HG03280 (cell line): ENCODE measurements at regions not wholly inside any gene's neighbourhood (a gene's known extent, or its start where the extent isn't known, plus 50 kb on each side); places are given as distances from the start of the nearest gene placed in this dataset.

Experiments
- ATAC-seq: cut with Tn5 transposase; IDR thresholded peaks from one replicate; pipeline ENCODE4 v1.9.1; 2021; ENCODE audit warnings: mild to moderate bottlenecking, moderate library complexity; ENCODE audit not compliant: unreplicated experiment

DNA sequence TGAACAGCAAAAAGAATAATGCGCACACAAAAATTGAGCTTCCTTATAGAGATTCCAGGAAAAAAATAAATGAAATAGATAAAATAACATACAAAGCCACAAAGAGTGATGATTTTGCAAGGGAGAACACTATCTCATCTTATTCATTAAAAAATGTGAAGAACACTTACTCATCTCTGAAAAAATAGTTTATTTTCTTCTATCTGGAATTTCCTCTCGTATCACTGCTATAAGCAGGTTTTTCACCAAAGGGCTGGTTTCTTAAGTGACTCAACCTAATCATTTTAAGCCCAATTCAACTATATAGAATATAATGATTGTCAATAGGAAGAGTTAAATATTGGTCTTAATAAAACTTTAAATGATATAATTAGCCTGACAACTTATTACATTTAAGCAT, 504.9 kb downstream of the NR2F1-AS1 start:
- ATAC-seq: no peak

DNA sequence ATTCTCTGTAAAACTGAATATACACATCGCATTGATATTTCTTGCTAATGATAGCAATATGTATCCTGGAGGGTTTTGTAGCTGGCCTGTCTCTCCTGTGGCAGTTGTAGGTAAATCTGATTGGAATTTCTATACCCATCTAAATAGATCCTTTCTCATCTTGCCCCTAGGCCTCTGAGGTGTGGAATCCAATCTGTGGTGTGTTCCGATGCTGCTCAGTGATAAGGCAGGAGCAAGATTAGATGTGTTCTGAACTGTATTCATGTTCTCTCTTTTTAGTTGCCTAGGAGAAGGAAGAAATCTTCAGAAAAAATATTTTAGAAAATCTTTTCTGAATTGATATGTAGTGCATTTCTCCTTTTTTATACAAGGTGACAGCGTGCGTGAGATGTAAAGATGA, 507.5 kb downstream of the NR2F1-AS1 start:
- ATAC-seq: no peak

DNA sequence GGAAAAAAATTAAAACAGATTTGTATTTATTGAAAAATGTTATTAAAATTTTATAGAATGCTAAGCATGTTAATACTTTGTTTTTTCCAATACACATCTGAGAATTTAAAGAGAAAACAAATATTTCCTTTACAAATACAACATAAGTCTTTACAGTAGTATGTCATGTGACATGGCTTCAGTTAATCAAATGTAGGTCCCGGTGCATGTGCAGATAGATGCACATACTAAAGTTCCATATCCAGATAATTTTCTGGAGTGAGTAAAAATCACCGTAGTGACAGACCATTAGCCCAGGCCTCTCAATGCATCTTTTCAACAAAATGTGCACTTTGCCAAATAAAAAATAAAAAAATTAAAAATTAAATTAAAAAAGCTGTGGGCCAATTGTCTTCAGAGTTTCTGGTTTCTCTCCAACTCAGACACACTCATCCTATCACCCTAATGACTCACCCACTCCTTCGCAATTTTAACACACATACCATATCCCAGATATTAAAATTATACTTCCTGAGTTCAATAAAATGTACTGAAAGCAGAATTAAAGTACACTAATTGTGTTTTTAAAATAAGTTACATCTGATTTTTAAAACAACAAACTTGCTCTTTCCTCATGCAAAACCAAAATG, 508.1 kb downstream of the NR2F1-AS1 start:
- no peak for ATAC-seq

DNA sequence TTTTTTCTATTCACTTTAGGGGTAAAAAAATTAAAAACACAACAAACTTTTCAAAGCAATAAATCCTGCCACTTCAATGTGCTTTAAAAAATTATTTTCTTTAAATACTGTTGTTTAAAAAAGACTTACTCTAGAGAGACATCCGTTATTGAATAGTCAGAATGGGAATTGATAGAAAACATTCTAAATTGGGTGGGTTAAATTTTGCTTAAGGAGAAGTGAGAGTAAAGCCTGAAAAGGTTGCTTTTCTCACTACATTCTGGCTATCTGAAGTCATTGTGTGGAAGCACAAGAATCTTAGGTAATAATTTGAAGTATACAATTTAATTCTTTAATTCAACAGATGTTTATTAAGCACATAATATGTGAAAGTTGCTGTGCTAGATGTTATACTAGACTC, 509.3 kb downstream of the NR2F1-AS1 start:
- no peak for ATAC-seq

DNA sequence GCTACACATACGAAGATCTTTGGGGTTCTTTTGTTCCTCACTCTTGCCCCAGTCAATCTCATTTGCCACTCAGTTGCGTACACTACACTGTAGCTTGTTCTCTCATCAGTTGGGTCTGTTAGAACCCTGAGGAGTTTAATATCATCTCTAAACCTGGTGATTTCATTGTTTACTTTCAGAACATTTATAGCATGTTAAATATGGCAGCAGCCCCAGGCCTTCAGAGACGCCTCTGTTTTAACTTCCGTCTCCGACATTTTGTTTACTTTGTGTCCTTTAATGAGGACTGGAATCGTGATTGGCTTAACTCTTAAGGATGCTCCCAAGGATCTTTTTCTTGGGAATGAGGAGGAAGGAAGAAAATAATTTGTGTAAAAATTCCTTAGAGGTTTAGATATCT, 510.1 kb downstream of the NR2F1-AS1 start:
- ATAC-seq: no peak

DNA sequence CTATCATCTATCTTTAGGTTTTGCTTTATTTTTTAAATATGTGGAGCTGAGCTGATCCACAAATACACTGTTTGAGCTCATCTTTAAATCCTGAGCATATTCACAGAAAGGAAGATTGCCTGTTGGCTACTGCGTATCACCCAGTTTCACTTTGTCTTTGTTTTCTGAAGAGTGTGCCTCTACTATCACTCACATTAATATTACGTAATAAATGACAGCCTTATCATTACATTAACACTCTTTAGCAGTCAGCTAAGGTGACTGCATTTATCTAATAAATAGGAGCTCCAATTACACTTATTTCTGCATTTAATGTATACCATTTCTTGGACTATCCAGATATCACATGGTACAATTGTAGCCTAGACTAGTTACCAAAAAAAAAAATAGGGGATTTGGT, 511.7 kb downstream of the NR2F1-AS1 start:
- no peak for ATAC-seq

DNA sequence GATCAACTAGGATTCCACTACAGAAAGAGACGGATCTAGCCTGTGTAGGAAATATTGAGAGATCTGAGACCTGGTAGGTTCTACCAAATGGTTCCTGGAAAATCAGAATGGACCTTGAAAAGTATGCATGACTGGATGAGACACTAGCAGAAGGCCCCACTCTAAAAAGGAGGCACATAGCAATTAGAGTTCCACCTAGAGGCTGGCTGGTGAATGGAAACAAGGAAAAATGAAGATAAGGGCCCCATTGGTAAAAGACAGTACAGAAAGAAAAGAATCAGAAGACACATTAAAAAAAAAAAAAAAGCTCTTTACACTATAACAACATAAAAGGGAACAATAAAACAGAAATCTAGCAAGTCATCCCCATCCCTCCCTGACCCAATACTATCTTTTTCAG, 518.5 kb downstream of the NR2F1-AS1 start:
- no peak for ATAC-seq

DNA sequence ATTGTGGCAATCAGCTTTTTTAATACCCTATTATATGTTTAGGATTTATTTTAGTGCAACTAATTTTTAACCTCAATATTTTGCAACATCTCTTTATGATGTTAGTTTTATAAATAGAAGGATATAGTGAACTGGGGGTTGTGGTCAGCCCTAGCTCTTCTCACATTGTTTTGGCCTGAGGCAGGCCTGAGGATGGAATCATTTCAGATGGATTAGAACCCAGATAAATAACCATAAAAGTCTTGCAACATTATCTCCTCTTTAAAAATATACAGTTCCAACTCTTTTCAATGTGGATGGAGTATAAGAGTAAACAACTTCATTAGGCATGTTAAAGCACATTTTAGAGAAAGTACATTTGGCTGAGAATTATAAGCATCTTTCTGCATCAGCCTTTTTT, 522.7 kb downstream of the NR2F1-AS1 start:
- ATAC-seq: no peak

DNA sequence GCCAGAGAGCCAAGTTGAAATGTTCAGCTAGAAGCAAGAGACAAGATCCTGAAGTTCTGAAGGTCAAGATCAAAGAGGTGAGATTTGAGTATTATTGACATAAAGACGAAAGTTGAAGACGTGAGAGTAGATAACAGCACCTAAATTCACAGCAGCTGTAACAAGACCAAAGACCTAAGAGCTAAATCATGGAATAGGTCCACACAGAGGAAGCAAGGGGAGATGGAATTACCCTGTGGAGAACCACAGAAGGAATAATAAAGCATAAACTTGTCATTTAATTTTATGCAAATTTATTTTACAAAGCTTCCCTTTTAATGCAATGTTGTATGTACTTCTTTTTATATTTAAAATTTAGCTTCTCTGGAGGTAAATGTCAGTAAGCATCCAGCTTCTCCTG, 523.7 kb downstream of the NR2F1-AS1 start:
- ATAC-seq: no peak

DNA sequence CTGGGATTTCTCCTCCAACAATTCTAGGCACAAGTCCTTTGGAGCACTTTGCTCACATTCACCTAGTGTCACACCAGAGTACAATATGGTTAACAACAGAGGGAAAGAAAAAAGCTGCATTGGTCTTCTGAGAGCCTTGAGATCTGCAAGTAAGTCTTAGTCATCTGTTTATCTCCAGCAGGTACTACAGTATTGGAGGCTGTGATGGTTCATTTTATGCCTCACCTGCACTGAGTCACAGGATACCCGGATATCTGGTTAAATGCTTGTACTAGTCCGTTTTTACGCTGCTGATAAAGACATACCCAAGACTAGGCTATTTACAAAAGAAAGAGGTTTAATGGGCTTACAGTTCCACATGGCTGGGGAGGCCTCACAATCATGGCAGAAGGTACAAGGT, 525.0 kb downstream of the NR2F1-AS1 start:
- ATAC-seq: no peak

DNA sequence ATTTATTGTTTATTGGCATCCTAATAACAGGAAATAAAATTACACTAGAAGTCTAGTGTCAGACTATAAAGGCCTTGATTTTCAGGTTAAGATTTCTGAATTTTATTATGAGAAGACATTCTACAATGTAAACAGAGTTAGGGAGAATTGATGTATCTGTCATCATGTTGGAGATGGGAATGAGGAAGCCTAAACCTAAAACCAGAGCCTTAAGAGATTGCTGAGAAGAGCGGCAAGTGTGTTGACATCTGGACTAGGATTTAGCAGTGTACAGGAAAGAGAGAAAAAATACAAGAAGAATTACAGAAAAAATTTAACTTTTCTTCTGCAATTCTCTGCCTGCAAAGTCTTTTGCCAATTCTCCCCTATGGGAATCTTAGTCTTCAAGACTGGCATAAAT, 525.5 kb downstream of the NR2F1-AS1 start:
- ATAC-seq: no peak

DNA sequence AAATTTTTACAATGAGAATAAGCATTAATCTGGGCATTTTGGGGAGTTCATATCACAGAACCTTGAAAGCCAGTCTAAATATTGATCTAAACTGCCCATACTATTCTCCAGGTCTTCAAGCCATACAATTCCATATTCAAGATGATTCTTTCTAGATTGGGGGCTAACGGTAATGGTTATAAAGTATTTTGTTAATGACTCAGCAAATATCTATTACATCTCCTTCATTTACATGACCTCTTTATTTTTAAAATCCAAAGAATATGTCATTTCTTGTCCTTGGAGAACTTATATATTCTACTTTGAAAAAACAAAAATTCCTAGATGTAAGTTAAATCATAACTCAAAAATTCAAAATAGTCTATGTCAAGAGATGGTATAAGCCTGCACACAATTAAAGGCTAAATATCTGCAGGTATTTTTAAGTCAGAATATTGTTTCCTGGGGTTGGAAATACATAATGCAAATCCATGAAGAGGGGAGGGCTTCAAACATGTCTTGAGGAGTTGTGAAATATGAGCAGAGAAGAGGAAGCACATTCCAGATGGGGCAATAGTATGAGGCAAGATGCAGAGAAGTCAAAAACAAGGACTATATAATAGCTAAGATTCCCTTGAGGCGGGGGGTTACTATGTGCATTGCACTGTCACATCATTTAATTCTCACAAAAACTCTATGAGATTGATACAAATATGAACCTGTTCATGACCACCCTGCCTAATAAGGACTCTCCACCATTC, 526.4 kb downstream of the NR2F1-AS1 start:
- ATAC-seq: no peak

DNA sequence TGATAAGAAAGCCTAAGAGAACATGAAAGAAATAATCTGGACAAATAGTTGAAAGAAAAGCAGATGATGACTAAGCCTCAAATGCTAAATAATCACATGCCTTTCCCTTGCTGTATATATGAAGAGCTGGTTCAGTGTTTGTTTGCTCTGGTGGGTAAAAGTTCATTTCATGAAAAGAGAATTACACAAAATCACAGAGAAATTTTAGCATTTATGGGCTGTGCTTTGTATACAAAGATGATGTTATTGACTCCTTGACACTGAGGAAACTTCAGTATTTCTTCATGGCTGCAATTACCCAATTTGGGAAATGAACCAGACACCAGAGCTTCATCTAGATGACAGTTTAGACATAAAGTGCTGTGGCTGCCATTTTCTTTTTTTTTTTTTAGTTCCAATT, 527.2 kb downstream of the NR2F1-AS1 start:
- no peak for ATAC-seq

DNA sequence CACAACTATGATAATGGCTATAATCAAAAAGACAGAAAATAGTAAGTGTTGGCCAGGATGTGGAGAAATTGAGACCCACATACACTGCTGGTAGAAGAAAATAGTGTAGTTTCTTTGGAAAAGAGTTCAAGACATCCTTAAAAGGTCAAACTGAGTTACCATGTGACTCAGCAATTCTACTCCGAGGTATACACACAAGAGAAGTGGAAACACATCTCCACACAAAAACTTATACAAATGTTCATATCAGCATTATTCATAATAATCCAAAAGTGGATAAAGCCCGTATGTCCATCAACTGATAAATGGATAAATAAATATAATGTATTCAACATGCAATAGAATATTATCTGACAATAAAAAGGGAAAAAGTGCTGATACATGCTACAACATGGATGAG, 532.2 kb downstream of the NR2F1-AS1 start:
- no peak for ATAC-seq

DNA sequence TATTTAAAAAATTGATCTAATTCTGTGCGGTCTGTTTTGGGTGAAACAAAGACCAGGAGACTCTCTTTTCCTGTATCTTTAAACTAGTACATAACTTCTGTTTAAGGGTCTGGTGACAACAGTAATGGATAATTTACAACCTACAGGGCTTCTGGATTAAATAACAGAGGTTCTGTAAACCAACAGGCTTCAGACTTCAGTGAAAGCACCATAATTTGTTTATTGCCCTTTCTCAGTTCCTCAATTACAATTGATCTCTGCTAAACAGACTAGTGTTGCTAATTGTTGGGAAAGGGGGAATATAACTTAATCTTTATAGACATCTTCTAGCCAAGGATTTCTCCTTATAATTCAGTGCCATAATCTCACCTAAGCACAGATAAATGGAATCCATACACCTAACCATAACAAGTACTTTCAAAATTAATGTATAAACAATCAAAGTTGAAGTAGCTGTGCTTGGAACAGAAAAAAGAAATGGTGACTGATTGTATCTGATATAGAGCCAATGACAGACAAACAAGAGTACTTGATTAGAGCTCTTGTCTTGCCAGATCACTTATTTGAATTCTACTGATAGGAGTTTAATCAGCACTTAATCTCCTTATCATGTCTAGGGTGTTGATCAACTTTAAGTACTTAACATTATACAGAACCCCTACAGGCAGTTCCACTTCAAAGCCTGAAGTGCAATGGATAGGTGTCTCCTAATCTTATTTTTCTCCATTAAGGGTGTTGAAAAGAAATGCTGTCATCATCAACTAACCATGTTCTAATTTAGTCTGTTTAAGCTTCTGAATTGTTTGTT, 536.0 kb downstream of the NR2F1-AS1 start:
- no peak for ATAC-seq

DNA sequence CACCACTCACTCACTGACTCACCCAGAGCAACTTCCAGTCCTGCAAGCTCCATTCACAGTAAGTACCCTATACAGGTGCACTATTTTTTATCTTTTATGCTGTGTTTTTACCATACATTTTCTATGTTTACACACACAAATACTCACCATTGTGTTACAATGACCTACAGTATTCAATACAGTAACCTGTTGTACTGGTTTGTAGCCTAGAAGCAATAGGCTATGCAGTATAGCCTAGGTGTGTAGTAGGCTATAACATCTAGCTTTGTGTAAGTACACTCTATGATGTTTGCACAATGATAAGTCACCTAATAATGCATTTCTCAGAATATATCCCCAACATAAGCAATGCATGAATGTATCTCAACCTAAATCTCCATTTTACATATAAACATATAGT, 541.1 kb downstream of the NR2F1-AS1 start:
- no peak for ATAC-seq

DNA sequence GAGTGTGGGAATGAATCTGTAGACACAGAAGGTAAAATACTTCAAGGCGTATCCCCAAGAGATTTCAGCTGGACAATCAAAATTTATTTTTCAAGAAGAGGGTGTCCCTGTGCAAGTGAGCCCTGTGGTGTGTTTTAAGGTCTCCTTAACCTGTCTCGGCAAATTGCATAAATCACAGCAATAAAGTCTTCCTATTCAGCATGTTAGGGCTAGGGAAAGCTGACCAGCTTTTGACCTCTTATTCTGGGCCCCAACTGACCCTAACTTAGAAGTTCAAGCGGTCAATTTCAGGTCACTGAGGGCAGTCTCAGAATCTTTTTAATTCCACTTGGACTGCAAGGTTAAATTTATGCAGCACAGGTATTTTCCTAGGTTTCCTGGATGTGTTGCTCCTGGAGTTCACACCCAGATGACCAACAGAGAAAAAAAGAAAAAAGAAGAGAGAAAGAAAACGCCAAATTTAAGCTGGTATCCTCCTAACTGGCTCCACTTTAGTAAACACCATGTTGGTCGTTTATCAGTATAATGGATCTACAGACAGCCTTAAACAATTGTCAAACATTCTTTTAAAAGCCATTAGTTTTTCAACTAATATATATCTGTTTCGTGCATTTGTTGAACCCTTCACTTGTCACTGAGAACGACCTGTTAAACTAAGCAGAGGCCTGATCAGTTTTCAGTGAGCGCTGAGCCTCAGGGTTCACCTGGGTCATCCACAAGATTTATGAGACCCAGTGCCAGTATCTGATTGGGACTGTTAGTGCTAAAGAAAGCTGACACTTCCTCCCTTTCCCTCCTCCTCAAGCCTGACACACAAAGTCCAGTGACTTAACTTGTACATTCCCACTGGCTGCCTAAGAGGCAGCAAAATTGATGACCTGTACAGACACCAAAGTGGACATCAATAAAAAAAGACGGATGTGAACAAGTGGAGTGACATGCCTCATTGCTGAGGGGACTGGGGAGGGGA, 546.1 kb downstream of the NR2F1-AS1 start:
- ATAC-seq: no peak

DNA sequence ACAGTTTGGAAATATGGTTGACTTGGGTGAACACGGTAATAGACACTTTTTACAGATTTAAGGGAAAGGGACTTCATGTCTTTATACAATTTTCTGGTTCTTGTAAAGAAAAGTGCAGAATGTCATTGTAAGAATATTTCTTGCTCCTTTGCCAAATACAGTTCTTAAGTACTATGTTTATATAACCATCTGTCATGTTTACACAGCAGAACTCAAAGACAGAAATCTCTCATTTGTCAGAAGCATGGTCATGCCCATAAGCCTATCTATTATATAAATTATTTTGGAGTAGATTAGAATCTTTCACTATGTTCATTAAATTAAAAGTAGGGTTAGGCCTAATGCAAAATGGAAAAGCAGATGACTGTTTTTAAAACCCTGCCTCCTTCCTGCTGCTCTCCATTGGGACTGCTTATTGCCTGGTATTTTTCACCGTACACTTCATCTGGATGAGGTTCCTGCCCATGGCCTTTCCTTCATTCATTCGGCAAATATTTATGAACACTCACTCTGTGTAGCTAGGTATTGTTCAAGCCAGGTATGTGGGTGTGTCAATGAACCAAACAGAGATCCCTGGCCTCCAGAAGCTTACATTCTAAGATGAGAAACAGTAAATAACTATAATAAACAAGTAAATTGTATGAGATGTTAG, 558.1 kb downstream of the NR2F1-AS1 start:
- no peak for ATAC-seq

DNA sequence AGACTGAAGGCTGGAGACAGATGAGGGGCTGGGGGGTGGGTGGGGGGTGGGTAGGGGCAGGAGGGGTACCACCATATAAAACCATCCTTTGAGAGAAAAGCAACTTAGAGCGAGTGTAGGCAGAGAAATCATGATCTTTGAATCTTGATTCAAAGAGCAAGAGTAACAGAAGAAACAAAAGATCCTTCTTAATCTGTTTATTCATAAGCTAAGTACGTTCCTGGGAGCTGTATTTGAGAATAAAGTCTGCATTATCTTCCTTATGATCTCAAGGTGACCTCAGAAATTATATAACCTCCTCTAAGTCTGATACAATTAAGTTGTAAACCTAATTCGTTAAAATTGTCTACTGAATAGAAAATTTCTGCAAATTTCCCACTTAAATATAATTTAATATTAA, 558.8 kb downstream of the NR2F1-AS1 start:
- ATAC-seq: no peak

DNA sequence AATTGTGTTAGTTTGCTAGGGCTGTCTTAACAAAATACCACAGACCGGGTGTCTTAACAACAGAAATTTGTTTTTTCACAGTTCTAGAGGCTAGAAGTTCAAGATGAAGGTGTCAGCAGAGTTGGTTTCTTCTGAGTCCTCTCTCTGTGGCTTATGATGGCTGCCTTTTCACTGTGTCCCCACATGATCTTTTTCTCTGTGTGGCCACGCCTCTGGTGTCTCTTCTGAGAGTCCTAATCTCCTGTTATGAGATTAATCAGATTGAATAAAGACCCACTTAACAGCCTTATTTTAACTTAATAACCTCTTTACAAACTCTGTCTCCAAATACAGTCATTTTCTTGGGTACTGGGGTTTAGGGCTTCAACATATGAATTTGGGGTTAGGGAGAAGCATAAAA, 561.1 kb downstream of the NR2F1-AS1 start:
- no peak for ATAC-seq
